ENCODE measurements at regions not wholly inside any gene's neighbourhood (a gene's known extent, or its start where the extent isn't known, plus 50 kb on each side); places are given as distances from the start of the nearest gene placed in this dataset.

DNA sequence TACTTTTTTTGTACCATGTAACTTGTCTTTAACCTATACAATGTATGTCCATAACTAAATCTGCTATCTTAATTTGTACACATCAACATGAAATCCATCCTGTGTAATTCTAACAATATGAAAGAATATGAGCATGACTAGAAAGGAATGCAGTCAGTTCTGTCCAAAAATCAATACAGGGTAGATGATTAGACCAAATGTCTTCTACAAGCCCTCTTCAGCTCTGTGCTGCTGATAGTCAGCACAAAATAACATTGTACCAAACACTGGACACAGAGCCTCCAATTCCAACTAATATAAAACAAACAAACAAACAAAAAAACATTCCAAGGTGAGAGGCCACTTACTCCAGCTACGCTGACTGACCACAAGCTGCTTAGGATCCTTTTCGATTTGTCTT is 301.4 kb upstream of the IRAK1BP1 start:
- no peaks in the 10 kb centered on the region for H3K4me1 ChIP-seq (ENCODE audit: insufficient read depth, low read length, severe bottlenecking)
- H2AFZ ChIP-seq (ENCODE audit: low read length), result no peak overlapping the region
- H3K9ac ChIP-seq (ENCODE audit: low read length), result no peak overlapping the region
- no peaks in the 10 kb centered on the region for H3K36me3 ChIP-seq (ENCODE audit: insufficient read depth, low read length)
- no peaks in the 10 kb centered on the region for H3K9me2 ChIP-seq (ENCODE audit: low read depth, low read length)
- no peaks in the 10 kb centered on the region for H3K27me3 ChIP-seq (ENCODE audit: insufficient read depth, low read length)
- no peak overlapping the region for H3K27ac ChIP-seq (ENCODE audit: low read depth, low read length, poor library complexity, severe bottlenecking)
- H3F3A ChIP-seq (ENCODE audit: insufficient read depth, low read length), result no peaks in the 10 kb centered on the region
- no peak overlapping the region for H3K4me3 ChIP-seq (ENCODE audit: low read depth, low read length, poor library complexity, severe bottlenecking)
- H4K20me1 ChIP-seq (ENCODE audit: insufficient read depth, low read length), result no peaks in the 10 kb centered on the region
- H3K4me2 ChIP-seq (ENCODE audit: low read length), result no peak overlapping the region
- no peaks in the 10 kb centered on the region for H3K9me3 ChIP-seq (ENCODE audit: low read length)
- H3K79me2 ChIP-seq (ENCODE audit: insufficient read depth, low read length), result no peaks in the 10 kb centered on the region
- TF ChIP-seq, protein P1, sequence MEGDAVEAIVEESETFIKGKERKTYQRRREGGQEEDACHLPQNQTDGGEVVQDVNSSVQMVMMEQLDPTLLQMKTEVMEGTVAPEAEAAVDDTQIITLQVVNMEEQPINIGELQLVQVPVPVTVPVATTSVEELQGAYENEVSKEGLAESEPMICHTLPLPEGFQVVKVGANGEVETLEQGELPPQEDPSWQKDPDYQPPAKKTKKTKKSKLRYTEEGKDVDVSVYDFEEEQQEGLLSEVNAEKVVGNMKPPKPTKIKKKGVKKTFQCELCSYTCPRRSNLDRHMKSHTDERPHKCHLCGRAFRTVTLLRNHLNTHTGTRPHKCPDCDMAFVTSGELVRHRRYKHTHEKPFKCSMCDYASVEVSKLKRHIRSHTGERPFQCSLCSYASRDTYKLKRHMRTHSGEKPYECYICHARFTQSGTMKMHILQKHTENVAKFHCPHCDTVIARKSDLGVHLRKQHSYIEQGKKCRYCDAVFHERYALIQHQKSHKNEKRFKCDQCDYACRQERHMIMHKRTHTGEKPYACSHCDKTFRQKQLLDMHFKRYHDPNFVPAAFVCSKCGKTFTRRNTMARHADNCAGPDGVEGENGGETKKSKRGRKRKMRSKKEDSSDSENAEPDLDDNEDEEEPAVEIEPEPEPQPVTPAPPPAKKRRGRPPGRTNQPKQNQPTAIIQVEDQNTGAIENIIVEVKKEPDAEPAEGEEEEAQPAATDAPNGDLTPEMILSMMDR (IDR thresholded peaks at IDR 0.05; ENCODE audit: low read length), result no peak
- no peak for TF ChIP-seq EZH2 (IDR thresholded peaks at IDR 0.05; ENCODE audit: borderline replicate concordance, low read length)

DNA sequence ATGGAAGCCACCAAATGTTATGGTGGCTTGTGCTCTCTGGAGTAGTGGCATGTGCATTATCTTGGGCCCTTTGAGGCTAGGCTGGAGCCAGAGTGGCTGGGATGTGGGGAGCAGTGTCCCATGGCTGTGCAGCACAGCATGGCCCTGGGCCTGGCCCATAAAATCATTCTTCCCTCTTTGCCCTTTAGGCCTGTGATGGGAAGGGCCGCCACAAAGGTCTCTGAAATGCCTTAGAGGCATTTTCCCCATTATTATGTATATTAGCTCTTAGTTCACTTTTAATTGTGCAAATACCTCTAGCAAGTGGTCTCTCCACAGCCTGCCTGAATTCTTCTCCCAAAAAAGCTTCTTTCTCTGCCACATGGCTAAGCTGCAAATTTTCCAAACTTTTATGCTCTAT is 297.3 kb upstream of the IRAK1BP1 start:
- Histone ChIP-seq H2AFZ (ENCODE audit: low read length) (no peak overlapping the region), H3K4me3 (ENCODE audit: low read depth, low read length, poor library complexity, severe bottlenecking) (no peak overlapping the region), H3K27me3 (ENCODE audit: insufficient read depth, low read length) (no peaks in the 10 kb centered on the region)

GRCh38 chr6:78577585-78577984 is 289.8 kb upstream of the IRAK1BP1 start:
- Histone ChIP-seq H3F3A (ENCODE audit: insufficient read depth, low read length) (no peaks in the 10 kb centered on the region), H3K9me2 (ENCODE audit: low read depth, low read length) (no peaks in the 10 kb centered on the region), H3K27me3 (ENCODE audit: insufficient read depth, low read length) (no peaks in the 10 kb centered on the region), H4K20me1 (ENCODE audit: insufficient read depth, low read length) (no peaks in the 10 kb centered on the region), H3K36me3 (ENCODE audit: insufficient read depth, low read length) (no peaks in the 10 kb centered on the region), H2AFZ (ENCODE audit: low read length) (no peak overlapping the region), H3K4me1 (ENCODE audit: insufficient read depth, low read length, severe bottlenecking) (no peaks in the 10 kb centered on the region), H3K4me2 (ENCODE audit: low read length) (no peak overlapping the region), H3K9ac (ENCODE audit: low read length) (no peak overlapping the region), H3K4me3 (ENCODE audit: low read depth, low read length, poor library complexity, severe bottlenecking) (no peak overlapping the region), H3K27ac (ENCODE audit: low read depth, low read length, poor library complexity, severe bottlenecking) (no peak overlapping the region), H3K79me2 (ENCODE audit: insufficient read depth, low read length) (no peaks in the 10 kb centered on the region), H3K9me3 (ENCODE audit: low read length) (no peaks in the 10 kb centered on the region)
- TF ChIP-seq EZH2 (IDR thresholded peaks at IDR 0.05; ENCODE audit: borderline replicate concordance, low read length), result no peak
- TF ChIP-seq, protein P1 (IDR thresholded peaks at IDR 0.05; ENCODE audit: low read length), result no peak

More for the DNA sequence above, 297.3 kb upstream of the IRAK1BP1 start:
- Histone ChIP-seq H3K9me2 (ENCODE audit: low read depth, low read length) (no peaks in the 10 kb centered on the region), H3F3A (ENCODE audit: insufficient read depth, low read length) (no peaks in the 10 kb centered on the region), H3K27ac (ENCODE audit: low read depth, low read length, poor library complexity, severe bottlenecking) (no peak overlapping the region), H3K4me1 (ENCODE audit: insufficient read depth, low read length, severe bottlenecking) (no peaks in the 10 kb centered on the region), H3K36me3 (ENCODE audit: insufficient read depth, low read length) (no peaks in the 10 kb centered on the region), H4K20me1 (ENCODE audit: insufficient read depth, low read length) (no peaks in the 10 kb centered on the region), H3K9ac (ENCODE audit: low read length) (no peak overlapping the region), H3K9me3 (ENCODE audit: low read length) (no peaks in the 10 kb centered on the region), H3K4me2 (ENCODE audit: low read length) (no peak overlapping the region), H3K79me2 (ENCODE audit: insufficient read depth, low read length) (no peaks in the 10 kb centered on the region)
- TF ChIP-seq, protein P1 (IDR thresholded peaks at IDR 0.05; ENCODE audit: low read length), result no peak
- TF ChIP-seq EZH2 (IDR thresholded peaks at IDR 0.05; ENCODE audit: borderline replicate concordance, low read length), result no peak

All from OCI-LY1 (cell line).